Breast epithelium (tissue), 3 donors: ENCODE measurements at regions not wholly inside any gene's neighbourhood (a gene's known extent, or its start where the extent isn't known, plus 50 kb on each side); places are given as distances from the start of the nearest gene placed in this dataset.

Experiments used
- CTCF ChIP-seq, 3 donors: fragments of 450-650 bp; IDR thresholded peaks; one replicate each; pipeline ENCODE4 v1.5.1; 2016 to 2017; ENCODE audit warnings: antibody characterized with exemption in 3 of 3, mild to moderate bottlenecking in 3 of 3, moderate library complexity in 3 of 3
- POLR2A ChIP-seq: fragments of 450-650 bp; IDR thresholded peaks from one replicate; pipeline ENCODE4 v1.6.1; 2016; ENCODE audit warnings: antibody characterized with exemption, mild to moderate bottlenecking, moderate library complexity
- POLR2AphosphoS5 ChIP-seq, 3 donors: sonication (generic); formaldehyde crosslinking; IDR thresholded peaks; one replicate each; pipeline ENCODE4 v1.6.1; 2017; ENCODE audit warnings: antibody characterized with exemption in 3 of 3

GRCh38 chr13:59416561-59416960 is 747.2 kb downstream of the DIAPH3 start:
- TF ChIP-seq POLR2AphosphoS5 (IDR thresholded peaks at IDR 0.05) (no peak), CTCF (IDR thresholded peaks at IDR 0.05) (no peak), POLR2A (no peak)
